Activated CD8-positive, alpha-beta memory T cell treated with anti-CD3 and anti-CD28 coated beads, Interleukin-2, amount 50 U/mL, for 48 hours (primary cell): ENCODE measurements at regions not wholly inside any gene's neighbourhood (a gene's known extent, or its start where the extent isn't known, plus 50 kb on each side); places are given as distances from the start of the nearest gene placed in this dataset.
"Not testable (repeated sequence)": the region's sequence is repeated elsewhere in the genome, so short reads cannot be mapped to it uniquely, and the experiment has no call there.

Experiments
- DNase-seq: peaks from one replicate; pipeline ENCODE4 v3.0.0-alpha.2; 2020

DNA sequence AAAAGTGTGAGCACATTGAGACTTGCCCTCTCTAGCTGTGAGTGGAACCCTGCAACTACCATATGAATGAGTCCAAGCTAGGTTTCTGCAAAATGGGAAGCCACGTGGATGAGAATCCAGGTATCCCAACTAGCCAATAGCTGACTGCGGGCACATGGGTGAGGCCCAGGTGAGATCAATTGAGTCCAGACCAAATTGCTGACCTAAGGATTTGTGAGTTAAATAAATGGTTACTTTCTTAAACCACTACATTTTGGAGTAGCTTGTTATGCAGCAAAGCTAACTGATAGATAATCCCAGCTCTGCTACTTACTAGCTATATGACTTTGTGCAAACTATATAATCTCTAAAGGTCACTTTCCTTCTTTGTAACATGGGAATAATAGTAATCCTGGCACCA is 150.3 kb upstream of the LCORL start:
- no peak for DNase-seq

DNA sequence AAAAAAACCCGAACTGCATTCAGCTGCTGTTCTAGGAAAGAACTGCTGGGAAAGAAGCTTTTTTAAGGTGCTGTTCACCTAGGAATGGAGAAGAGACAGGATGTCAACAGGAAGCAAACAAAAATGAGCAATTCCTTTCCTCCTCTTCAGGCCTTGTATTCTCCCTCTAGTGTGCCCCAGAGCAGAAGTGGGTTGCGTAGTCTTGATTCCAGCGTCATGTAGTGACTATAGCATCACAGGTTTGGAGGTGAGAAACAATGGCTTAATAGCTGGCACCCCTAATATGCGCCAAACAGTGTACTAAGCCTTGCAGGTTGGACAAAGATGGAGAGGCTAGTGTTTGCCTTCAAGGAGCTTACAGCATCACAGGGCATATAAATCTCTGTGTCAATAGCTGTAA is 146.3 kb upstream of the LCORL start:
- no peak for DNase-seq

DNA sequence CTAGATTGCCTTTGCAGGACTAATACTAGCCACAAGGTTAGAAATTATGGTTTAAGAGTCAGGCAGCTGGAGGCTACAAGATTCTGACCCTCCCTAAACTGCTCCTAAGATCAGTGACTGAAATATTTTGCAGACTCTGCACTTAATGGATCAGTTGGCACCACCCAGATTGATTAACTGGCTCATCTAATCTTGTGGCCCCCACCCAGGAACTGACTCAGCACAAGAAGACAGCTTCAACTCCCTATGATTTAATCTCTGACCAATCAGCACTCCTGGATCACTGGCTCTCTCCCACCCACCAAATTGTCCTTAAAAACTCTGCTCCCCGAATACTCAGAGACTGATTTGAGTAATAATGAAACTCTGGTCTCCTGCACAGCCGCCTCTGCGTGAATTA is 145.4 kb upstream of the LCORL start:
- DNase-seq: no peak

DNA sequence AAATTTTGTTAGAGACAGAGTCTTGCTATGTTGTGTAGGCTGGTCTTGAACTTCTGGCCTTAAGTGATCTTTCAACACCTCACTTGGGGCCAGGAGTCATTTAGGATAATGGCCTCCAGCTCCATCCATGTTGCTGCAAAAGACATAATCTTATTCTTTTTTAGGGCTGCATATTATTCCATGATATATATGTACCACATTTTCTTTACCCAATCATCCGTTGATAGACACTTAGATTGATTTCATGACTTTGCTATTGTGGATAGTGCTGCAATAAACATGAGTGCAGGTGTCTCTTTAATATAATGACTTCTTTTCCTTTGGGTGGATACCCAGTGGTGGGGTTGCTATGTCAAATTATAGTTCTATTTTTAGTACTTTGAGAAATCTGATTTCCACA is 140.9 kb upstream of the LCORL start:
- DNase-seq: no peak

- DNase-seq: not testable (repeated sequence)
Measured at GRCh38 chr4:18159117-18159912, 137.8 kb upstream of the LCORL start.

GRCh38 chr4:18155067-18156041 is 133.8 kb upstream of the LCORL start:
- no peak for DNase-seq

DNA sequence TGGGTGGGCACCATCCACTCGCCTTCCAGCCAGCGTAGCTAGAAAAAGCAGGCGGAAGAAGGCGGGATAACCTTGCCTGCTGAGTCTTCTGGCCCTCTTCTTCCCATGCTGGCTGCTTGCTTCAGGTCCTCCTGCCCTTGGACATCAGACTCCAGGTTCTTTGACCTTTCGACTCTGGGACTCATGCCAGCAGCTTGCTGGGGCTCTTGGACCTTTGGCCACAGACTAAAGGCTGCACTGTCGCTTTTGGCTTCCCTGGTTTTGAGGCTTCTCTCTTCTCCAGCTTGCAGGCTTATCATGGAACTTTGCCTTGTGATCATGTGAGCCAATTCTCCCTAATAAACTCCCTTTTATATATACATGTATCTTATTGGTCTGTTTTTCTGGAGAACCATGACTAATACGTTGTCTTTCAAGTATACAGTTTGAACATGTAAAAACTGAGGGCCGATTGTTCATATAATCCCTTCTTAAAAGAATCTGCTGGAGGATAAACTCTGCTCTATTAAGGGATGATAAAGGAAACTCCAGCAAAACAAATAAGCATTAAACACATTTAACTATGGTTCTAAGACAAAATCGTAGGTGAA is 116.6 kb upstream of the LCORL start:
- no peak for DNase-seq

DNA sequence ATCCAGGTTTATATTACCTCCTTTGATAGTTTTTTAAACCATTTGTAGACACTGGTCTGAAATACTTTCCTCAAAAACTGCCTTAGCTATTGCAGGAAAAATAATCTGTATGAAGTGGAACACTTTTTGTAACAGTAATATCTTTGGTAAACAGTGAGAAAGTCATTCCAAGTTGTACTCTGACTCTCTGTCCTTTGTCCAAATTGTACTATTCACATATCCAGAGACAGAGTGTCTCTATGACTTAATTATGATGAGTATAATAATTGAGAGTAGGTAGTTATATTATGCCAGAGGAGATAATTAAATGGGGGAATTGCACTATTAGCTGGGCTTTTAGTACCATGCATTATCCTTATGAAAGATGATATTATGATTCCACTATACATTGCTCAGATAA is 112.6 kb upstream of the LCORL start:
- DNase-seq: no peak

- DNase-seq: no peak
Measured at GRCh38 chr4:18130256-18130655, 108.7 kb upstream of the LCORL start.

DNA sequence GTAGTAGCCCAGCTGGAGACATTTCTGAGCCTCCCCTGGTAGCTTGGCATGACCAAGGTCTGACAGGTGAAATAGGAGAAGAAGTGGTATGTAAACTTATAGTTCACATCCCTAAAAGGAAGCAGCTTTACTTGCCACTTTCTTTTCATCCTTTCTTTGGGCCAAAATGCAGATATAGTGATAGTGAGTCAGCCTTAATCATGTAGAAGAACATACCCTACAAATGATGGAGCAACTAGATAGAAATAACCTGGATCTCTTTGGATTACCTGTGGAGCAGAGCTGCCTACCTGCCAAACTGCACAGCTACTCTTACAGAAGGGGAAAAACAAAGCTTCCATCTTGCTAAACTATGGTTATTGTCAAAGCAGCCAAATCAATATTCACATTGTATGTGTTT is 106.7 kb upstream of the LCORL start:
- DNase-seq: no peak

DNA sequence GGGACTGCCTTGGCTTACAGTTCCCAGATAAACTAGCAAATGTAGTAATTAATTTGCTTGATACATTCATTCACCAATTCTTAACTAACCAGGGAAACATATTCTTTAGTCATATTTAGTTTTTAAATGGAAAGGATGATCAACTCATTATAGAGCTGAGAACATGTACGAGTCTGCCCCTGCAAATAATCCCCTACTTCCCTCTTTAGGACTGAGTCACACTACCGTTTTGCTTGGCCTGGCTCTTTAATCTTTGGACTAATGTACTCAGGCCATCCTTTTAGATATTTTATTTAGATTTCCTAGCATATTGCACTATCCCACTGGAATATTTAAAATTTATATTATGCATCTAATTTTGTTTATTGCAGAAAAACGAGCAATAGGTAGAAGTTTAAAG is 105.5 kb upstream of the LCORL start:
- no peak for DNase-seq

- DNase-seq: no peak
Measured at GRCh38 chr4:18113710-18114331, 92.3 kb upstream of the LCORL start.

GRCh38 chr4:18111081-18111480 is 89.5 kb upstream of the LCORL start:
- no peak for DNase-seq

- DNase-seq: no peak
Measured at GRCh38 chr4:18110099-18110498, 88.5 kb upstream of the LCORL start.

GRCh38 chr4:18109676-18110075 is 88.1 kb upstream of the LCORL start:
- DNase-seq: no peak

GRCh38 chr4:18107848-18108528 is 86.4 kb upstream of the LCORL start:
- not testable (repeated sequence) for DNase-seq

GRCh38 chr4:18106620-18107019 is 85.1 kb upstream of the LCORL start:
- DNase-seq: no peak

DNA sequence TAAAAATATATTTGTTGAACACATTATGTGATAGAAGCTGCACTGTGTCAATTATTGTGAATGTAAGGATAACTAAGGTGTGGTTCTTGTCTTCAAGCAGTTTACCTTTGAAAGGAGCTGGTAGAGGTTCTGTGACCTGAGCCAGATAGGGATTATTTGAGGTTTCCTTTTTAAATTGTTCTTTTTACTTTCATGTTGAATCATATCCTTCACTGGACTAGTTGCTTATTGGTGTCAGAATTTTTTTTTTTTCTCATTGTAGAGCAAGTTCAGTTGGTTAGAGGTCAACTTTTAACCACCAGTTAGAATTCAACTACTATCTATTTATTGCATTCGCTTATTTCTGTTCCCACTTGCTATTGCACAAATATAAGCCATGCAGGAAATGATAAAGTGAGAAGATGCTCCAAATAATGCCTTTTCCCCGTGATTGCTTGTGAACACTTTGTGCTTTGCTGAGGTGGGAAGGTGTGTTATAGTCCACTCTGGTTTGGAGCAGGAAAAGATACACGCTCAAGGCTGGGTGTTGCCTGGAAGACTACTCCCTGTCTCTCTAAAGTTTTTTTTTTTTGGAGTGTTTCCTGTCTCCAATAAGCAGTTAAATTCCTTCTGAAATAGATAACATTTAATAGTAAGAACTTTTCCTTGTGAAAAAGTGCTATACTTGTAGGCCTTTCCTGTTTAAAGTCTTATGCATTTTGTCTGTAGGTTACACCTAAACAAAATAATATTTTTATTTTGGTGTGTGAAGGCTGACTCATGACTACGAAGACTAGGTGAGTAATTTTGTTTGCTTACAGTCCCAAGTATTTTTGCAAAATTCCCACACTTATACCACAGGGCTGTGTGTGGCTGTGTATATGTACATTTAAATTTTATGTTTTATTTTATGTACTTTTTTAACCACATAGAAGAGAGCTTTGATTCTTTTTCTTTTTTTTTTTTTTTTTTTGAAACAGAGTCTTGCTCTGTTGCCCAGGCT is 83.8 kb upstream of the LCORL start:
- DNase-seq: no peak

DNA sequence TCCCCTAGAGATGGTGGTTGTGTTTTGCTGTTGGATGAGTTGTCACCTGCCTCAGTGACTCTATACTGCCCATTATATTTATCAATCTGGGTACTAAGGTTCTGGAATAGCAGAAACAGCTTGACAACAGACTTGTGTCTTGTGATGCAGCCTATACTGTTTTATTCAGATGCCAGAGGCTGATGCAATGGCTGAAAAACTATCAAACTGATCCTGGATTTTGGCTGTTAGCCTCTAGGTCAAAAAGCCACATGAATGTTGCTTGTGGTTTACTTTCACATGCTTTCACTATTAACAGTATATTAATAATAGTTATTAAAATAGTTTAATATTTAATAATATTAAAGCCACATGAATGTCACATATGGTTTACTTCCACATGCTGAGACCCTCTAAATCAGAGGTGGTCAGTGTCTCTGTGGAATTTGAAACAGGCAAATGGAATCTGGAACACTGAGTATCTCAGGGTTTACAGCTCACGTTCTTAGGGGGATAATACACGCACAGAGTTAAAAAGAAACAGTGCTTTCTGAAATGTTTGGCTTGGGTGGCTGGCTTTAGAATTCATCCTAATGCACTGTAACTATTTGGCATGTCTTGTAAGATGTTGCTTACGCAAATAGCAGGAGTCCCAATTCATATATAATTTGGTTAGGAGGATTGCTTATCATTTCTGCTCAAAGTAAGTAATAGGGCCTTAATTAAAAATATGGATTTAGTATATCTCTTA is 82.5 kb upstream of the LCORL start:
- no peak for DNase-seq

DNA sequence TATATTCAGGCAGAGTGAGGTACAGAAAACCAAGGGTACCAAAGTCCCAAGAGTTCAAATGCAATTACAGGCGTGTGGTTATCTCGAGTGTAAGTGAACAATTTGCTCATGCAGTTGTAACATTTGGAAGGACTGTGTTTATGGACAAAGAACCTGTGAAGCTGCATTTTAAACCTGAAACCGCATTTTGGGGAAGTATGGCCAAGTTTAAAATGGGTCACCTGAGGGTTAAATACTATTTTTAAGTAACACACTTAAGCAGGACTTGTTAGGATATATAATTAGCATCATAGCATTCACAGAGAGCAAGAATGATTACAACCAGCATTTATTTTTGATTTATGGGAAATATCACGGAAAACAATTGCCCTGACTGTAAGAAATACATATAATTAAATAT is 79.1 kb upstream of the LCORL start:
- DNase-seq: no peak

GRCh38 chr4:18090447-18090846 is 68.9 kb upstream of the LCORL start:
- not testable (repeated sequence) for DNase-seq
